OCI-LY1 (cell line): ENCODE measurements at regions not wholly inside any gene's neighbourhood (a gene's known extent, or its start where the extent isn't known, plus 50 kb on each side); places are given as distances from the start of the nearest gene placed in this dataset.

Experiments used
- CTCF ChIP-seq: fragments of 200-600 bp; sonication (generic), shearing (Covaris generic); IDR thresholded peaks from 2 replicates; pipeline ENCODE4 v1.5.1; 2017; ENCODE audit warnings: mild to moderate bottlenecking, antibody characterized with exemption, low read length, moderate library complexity, mixed read lengths
- EZH2 ChIP-seq: fragments of 200-600 bp; sonication (generic), shearing (Covaris generic); IDR thresholded peaks from 2 replicates; pipeline ENCODE4 v1.8.0; 2017; ENCODE audit warnings: borderline replicate concordance, mixed run types, mild to moderate bottlenecking, antibody characterized with exemption, low read length, moderate library complexity, mixed read lengths

- no peak for TF ChIP-seq CTCF
- TF ChIP-seq EZH2, result no peak
Measured at GRCh38 chr2:129705085-129705484, 274.4 kb upstream of the RAB6C start.
